ENCODE measurements at regions not wholly inside any gene's neighbourhood (a gene's known extent, or its start where the extent isn't known, plus 50 kb on each side); places are given as distances from the start of the nearest gene placed in this dataset.

- TF ChIP-seq SPI1 (IDR thresholded peaks at IDR 0.05; ENCODE audit: low read depth, low read length) (no peak), POLR2A (IDR thresholded peaks at IDR 0.05; ENCODE audit: low read depth, low read length) (no peak), TAF1 (IDR thresholded peaks at IDR 0.05; ENCODE audit: low read depth, low read length) (no peak), POLR2AphosphoS5 (IDR thresholded peaks at IDR 0.05; ENCODE audit: low read depth, low read length) (no peak)
Observed at GRCh38 chr1:30472526-30472925, 250.9 kb downstream of the MATN1 start.
